LNCaP clone FGC (cell line): ENCODE measurements at regions not wholly inside any gene's neighbourhood (a gene's known extent, or its start where the extent isn't known, plus 50 kb on each side); places are given as distances from the start of the nearest gene placed in this dataset.

ENCODE experiments used
- DNase-seq: peaks from one replicate; pipeline ENCODE4 v3.0.0-alpha.2; 2011; ENCODE audit warnings: low read depth
- H3K4me3 ChIP-seq: 2 replicates; pipeline ENCODE4 v1.5.1; 2011; ENCODE audit warnings: mild to moderate bottlenecking, low read depth, low read length, control low read depth
- TF ChIP-seq, protein P1 (sequence below): IDR thresholded peaks from 2 replicates; pipeline ENCODE4 v1.5.1; 2012; ENCODE audit warnings: mild to moderate bottlenecking; ENCODE audit not compliant: control insufficient read depth, insufficient read depth; ENCODE audit errors: extremely low read depth

DNA sequence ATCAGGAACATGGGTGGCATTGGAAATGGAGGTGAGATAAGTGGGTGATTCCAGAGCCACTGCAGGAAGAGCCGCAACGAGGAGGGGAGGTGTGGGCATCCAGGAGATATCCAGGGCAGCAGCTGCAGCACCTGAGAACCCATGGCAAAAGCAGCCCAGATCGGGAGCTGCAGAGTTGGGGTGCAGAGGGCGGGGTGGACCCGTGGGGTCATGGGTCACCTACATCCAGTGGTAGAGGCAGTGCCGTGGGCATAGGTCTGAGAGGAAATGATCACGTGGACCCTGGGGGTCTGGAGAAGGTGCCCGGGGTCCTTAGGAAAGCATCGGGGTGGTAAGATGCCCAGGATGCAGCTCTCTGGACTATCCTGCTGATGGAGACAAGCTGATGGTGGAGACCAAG is 530.0 kb downstream of the GLRX3 start:
- TF ChIP-seq, protein P1, sequence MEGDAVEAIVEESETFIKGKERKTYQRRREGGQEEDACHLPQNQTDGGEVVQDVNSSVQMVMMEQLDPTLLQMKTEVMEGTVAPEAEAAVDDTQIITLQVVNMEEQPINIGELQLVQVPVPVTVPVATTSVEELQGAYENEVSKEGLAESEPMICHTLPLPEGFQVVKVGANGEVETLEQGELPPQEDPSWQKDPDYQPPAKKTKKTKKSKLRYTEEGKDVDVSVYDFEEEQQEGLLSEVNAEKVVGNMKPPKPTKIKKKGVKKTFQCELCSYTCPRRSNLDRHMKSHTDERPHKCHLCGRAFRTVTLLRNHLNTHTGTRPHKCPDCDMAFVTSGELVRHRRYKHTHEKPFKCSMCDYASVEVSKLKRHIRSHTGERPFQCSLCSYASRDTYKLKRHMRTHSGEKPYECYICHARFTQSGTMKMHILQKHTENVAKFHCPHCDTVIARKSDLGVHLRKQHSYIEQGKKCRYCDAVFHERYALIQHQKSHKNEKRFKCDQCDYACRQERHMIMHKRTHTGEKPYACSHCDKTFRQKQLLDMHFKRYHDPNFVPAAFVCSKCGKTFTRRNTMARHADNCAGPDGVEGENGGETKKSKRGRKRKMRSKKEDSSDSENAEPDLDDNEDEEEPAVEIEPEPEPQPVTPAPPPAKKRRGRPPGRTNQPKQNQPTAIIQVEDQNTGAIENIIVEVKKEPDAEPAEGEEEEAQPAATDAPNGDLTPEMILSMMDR, result no peak
- DNase-seq, result no peak
- no peak overlapping the region for H3K4me3 ChIP-seq

DNA sequence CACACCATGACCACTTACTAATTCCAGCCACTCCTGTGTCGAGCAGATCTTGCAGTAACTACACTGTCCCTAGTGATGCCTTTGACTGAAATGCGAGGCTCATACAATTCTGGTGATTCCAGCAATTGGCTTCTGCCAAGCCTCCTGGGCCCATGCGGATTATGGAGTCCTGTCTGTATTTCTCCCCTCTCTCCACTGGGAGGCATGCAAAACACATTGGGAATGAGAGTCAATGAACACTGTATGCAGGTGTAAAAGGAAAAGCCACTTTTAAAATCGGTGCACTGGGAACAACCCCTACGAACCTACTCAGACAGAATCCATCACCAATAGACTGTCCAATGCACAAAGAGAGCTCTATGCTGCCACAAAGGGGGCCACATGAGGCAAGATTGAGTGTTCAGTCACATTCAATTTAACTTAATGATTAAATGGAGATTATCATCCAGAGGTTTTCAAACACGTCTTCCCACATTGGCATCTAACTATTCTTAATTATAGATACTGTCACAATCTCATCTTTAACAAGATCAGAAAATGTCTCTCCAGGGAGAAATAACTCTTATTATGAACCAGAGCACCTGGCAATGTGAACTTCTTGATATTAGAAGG is 550.6 kb downstream of the GLRX3 start:
- peak; percentile 21 for DNase-seq
- TF ChIP-seq, protein P1, result peak; percentile 94
- H3K4me3 ChIP-seq, result no peak overlapping the region

DNA sequence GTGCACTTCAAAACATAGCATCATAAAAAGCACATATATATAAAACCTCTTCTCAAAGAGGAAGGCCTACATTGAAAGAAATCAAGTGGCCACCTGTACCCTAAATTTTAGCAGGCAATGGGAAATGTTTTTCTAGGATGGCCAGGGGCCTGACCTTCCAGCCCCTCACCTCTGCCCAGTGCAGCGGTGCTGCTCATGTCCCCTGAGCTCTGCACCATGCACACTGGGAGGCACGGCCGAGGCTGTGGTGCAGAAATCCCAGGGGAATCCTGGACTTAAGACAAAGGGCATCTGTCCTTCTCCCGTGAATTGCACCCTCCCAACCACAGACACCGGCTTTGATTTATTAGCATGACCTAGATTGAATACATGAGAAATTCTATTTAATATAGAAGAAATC is 551.4 kb downstream of the GLRX3 start:
- TF ChIP-seq, protein P1, result no peak
- DNase-seq, result no peak
- H3K4me3 ChIP-seq, result no peak overlapping the region

DNA sequence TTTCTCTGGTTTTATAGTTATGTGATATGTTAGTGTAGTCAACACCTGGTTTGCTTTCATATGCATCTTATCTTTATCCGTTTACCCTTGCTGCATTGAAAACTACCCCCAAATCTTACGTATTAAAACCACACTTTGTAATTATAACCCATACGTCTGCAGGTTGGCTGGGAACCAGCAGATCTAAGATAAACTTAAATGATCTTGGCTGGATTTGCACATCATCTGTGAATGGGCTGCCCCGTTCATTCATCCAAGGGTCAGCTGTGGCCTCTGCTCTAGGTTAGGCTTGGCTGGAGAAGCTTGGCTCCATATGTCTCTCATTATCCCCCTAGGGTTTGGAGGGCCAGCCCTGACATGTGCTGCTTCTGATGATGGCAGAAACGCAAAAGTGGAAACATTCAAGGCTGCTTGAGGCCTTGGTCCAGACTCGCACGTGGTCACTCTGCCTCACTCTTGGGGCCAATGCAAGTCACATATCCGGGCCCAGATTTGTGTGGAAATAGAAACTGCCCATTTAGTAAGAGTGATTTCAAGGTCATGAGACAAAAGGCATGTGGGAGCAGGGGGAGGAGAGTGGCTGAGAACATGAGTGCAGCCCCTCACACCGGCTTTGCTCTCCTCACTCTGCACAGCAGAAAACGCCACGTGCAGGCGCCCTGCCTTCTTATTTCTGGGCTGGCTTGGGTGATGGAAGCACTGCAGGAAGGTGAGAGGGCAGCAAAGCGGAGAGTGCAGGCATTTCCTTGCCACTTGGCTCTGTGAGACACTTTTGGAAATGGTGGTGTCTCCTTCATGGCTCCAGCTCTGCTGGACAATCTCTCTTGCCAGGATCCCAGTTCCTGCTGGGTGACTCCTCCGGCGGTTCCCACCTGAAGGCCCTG is 553.8 kb downstream of the GLRX3 start:
- TF ChIP-seq, protein P1, result no peak
- DNase-seq, result no peak

DNA sequence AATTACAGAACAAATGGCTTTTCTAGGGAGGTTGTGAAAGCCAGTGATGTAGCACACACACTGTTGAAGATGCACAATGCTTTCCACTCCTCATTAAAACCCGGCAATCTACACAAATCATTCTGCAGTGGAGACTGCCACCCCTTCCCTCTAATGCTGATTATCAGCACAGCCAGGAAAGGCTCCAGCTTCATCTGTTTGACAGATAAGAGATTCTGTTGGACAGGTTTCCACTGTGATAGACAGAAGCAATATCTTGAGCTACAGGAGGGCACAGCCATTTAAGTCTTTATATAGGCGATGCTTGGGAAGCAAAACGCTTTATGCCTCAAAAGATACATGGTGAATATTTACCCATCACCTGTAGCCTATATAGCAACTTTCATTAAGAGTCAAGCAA is 555.6 kb downstream of the GLRX3 start:
- H3K4me3 ChIP-seq, result no peak overlapping the region
- TF ChIP-seq, protein P1, result no peak
- no peak for DNase-seq

More for the DNA sequence above, 553.8 kb downstream of the GLRX3 start:
- H3K4me3 ChIP-seq, result no peak overlapping the region

DNA sequence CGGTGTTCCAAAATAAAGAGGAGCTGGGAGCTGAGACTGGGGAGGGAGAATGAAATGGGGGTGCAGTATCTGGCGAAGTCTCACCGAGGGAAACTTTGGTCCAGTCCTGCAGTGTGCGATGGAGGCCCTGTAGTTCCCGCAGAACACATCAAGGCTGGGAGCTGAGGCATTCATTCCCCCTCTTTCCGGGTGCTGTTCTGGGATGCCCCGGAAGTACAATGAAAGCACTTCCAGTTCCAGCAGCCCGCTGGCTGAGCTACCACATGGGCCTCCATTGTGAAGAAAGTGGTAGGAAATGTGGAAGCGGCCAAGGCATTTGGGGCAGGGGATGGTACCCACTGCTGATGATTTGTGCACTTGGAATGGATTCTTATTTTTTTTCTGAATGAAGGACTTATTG is 560.7 kb downstream of the GLRX3 start:
- TF ChIP-seq, protein P1, result no peak
- H3K4me3 ChIP-seq, result no peak overlapping the region
- no peak for DNase-seq

DNA sequence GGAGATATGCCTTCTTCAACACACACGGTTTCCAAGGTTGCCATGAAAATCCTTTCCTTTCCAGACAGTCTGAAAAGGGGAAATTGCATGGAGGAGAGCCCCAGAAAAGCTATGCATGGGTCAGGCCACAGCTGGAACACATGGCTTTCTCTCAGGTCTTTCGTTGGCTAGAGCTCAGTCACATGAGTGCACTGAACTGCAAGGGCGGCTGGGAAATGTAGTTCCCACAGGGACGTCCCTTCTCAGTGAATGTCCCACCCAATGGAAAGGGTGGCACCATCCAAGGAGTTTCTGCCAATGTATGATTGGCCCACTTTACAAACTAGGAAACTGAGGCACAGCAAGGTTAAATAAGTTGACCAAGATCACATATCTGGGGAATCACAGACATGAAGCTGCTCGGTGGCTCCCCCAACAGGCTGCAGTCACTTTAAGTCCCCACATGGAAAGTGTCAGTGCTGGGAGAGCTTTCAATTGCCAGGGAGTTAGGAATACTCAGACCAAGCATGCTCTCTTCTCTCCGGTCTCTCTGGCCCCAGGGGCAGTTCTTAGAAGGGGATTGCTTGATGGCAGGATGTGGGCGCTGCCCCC is 571.3 kb downstream of the GLRX3 start:
- TF ChIP-seq, protein P1, result no peak
- no peak overlapping the region for H3K4me3 ChIP-seq
- DNase-seq, result no peak
